GM12872 (cell line): ENCODE measurements at regions not wholly inside any gene's neighbourhood (a gene's known extent, or its start where the extent isn't known, plus 50 kb on each side); places are given as distances from the start of the nearest gene placed in this dataset.

Experiments
- TF ChIP-seq, protein P1 (sequence below): IDR thresholded peaks from 3 replicates; pipeline ENCODE4 v1.5.1; 2011; ENCODE audit warnings: low read depth, mild to moderate bottlenecking, low read length, moderate library complexity; ENCODE audit not compliant: insufficient read depth

DNA sequence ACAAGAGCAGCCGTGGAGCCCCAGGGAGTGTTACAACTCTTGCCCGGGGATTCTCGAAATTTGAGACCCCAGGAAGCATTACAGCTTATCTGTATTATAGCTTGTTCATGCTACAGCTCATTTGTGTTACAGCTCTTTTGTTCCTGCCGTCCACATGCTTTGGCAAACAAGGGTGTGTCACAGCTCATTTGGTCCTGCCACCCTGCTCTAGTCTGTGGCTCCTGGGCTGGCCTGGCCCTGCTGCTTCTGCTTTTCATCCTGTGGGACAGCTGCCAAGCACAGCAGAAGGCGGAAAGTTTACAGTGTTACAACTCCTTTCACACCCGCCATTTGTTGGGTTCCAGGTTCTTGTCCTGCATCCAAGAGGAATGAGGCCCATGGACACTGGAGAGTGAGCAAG lies 685.0 kb downstream of the SLCO4C1 start:
- TF ChIP-seq, protein P1, sequence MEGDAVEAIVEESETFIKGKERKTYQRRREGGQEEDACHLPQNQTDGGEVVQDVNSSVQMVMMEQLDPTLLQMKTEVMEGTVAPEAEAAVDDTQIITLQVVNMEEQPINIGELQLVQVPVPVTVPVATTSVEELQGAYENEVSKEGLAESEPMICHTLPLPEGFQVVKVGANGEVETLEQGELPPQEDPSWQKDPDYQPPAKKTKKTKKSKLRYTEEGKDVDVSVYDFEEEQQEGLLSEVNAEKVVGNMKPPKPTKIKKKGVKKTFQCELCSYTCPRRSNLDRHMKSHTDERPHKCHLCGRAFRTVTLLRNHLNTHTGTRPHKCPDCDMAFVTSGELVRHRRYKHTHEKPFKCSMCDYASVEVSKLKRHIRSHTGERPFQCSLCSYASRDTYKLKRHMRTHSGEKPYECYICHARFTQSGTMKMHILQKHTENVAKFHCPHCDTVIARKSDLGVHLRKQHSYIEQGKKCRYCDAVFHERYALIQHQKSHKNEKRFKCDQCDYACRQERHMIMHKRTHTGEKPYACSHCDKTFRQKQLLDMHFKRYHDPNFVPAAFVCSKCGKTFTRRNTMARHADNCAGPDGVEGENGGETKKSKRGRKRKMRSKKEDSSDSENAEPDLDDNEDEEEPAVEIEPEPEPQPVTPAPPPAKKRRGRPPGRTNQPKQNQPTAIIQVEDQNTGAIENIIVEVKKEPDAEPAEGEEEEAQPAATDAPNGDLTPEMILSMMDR, result no peak

DNA sequence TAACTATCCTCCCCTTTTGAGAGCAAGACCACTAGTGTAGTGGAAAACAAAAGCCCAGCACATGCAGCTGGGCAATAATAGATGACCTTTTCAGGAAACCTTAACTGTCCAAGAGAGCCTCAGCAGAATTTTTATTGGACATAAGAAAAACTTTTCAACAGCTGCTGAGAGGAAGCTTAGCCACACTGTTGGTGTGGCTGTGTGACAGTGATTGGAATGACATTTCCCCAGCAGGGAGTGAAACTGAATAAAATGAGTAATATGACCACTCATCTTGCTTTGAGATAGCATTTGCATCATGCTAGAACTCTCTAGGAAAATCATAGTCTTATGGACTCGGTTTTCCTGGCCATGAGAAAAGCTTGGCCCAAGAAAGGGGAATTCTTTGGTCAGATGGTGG lies 687.8 kb downstream of the SLCO4C1 start:
- TF ChIP-seq, protein P1, result no peak

DNA sequence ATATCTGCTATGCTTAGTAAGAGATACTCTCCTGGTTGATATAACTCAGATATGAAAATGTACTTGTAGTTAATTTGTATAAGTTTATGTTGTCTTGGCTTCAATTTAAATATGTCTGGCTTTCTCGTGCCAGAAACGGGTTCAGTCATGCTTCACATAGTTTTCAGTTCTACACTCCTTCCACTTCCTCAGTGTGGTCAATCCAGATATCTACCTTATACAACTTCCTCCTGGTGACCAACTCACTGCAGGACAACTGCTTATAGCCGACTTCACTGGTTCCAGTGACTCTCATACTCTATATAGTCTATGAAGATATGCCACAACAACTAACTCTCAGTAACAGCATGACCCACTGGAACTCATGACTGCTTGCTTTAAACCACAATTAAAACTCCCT lies 690.4 kb downstream of the SLCO4C1 start:
- TF ChIP-seq, protein P1, result no peak

DNA sequence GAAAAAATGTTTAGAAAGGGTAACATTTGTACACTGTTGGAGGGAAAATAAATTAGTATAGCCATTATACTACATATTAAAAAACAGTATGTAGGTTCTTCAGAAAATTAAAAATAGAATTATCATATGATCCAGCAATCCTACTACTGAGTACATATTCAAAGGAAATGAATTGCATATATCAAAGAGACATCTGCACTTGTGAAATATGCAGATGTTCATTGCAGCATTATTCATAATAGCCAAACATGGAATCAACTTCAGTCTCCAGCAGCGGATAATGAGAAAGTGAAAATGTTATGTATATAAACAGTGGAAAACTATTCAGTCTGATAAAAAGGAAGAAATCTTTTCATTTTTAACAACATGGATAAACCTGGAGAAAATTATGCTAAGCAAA lies 695.5 kb downstream of the SLCO4C1 start:
- TF ChIP-seq, protein P1, result no peak

DNA sequence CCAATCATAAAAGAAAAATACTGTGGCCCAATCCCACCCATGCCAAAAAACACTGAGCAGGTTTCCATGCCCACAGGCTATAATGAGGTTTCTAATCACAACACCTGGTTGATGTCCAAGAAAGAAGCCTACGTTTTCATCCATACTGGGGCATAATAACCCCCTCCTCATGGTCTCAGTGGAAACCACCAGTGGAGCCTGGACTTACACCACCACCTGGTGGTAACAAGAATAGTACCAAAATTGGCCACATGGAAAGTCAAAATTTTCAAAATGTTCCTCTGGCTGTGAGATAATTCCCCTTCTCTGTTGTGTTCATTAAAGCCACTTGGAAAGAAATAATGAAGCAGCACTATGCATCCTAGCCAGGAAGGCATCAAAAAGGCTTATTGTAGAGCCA lies 687.3 kb upstream of the ST8SIA4 start:
- TF ChIP-seq, protein P1, result peak; percentile 45; the same call in 2 of the 3 replicates

DNA sequence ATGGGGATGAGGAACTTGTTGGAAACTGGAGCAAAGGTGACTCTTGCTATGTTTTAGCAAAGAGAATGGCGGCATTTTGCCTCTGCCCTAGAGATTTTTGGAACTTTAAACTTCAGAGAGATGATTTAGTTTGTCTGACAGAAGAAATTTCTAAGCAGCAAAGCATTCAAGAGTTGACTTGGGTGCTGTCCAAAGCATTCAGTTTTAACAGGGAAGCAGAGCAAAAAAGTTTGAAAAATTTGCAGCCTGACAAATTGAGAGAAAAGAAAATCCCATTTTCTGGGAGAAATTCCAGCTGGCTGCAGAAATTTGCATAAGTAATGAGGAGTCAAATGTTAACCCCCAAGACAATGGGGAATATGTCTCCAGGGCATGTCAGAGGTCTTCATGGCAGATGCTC lies 682.3 kb upstream of the ST8SIA4 start:
- TF ChIP-seq, protein P1, result no peak

DNA sequence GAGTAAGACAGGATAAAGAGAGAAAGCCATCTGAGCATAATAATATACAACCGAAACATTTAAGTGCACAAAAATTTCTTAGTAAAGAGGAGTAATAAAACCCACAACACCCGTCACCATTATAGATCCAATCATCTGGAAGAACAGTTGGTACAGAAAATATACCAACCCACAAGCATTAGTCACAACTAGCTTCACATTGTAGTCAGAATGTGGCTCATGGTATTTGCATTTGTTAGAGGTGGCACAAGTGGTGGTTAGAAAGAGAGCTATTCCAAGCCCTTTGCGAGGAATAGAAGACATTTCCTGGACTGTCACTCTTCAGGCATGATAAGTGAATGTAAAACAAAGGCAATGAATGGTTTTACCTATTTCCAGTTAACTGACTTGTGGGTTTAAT lies 677.5 kb upstream of the ST8SIA4 start:
- TF ChIP-seq, protein P1, result no peak

DNA sequence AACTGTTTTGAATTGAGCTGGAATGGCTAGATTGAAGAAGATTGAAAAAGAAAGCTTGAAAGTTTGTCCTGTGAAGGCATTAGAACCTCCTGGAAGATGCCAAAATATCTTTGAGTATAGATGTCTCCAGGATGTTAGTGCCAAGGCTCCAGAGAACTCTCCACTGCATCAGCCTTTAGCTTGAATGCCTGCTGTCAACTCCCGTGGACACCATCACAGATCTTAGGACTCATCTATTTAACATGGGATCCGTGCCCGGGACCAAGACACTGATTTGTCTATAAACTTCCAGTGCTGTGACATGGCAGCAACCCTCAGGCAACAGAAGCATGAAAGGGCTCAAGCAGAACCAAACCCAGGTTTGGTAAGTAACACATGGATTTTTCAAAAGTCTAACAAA lies 670.9 kb upstream of the ST8SIA4 start:
- TF ChIP-seq, protein P1, result no peak
